ENCODE measurements at regions not wholly inside any gene's neighbourhood (a gene's known extent, or its start where the extent isn't known, plus 50 kb on each side); places are given as distances from the start of the nearest gene placed in this dataset.
"Not testable (repeated sequence)": the region's sequence is repeated elsewhere in the genome, so short reads cannot be mapped to it uniquely, and the experiment has no call there.

DNA sequence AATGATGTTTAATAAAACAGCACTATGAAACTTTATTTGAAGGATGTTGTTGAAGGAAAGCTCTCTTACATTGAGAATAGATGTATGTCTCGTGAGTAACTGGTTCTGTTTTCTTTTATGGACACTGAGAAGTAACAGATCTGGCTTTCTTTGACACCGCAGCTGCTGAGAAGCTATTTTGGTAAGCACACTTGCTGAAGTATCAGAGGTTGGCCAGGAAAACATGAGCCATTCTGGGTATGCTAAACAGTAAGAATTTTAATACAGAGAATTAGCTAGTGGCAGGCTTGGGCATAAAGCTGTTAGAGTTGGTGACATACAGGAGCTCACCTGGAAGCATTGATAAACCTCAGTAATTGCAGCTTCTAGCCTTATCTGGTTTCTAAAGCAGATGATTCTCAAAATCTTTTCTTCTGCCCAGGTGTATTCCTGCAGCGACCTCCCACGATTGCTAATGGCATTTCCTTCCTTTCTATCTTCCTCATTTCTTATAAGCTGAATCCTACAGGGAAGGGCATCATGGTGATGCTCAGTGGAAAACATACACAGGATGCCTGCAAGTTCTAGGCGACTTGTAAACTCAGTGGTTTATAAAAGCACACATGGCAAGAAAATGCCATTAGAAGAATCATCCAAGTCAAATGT, 291.6 kb upstream of the SLC16A7 start:
- DNase-seq (ENCODE audit: insufficient read length, low spot score) (no peak), FAIRE-seq (no peak)
- TF ChIP-seq, protein P1, sequence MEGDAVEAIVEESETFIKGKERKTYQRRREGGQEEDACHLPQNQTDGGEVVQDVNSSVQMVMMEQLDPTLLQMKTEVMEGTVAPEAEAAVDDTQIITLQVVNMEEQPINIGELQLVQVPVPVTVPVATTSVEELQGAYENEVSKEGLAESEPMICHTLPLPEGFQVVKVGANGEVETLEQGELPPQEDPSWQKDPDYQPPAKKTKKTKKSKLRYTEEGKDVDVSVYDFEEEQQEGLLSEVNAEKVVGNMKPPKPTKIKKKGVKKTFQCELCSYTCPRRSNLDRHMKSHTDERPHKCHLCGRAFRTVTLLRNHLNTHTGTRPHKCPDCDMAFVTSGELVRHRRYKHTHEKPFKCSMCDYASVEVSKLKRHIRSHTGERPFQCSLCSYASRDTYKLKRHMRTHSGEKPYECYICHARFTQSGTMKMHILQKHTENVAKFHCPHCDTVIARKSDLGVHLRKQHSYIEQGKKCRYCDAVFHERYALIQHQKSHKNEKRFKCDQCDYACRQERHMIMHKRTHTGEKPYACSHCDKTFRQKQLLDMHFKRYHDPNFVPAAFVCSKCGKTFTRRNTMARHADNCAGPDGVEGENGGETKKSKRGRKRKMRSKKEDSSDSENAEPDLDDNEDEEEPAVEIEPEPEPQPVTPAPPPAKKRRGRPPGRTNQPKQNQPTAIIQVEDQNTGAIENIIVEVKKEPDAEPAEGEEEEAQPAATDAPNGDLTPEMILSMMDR (IDR thresholded peaks at IDR 0.05; ENCODE audit: insufficient read depth, missing control alignments), result no peak

DNA sequence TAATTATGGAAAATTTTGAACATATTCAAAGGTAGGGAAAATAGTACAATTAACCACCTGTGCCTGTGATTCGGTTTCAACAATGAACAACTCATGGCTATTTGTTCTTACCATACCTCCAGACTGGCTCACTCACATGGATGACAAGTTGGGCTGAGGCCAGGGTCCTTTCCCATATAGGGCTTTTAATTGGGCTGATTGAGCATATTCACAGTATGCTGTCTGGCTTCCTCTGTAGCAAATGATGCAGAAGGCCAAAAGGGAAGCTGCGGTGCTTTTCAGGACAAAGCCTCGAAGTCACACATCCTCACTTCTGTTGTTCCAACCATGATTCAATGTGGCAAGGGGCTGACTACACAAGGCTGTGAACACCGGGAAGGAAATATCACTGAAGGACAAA, 297.5 kb upstream of the SLC16A7 start:
- no peak for FAIRE-seq

DNA sequence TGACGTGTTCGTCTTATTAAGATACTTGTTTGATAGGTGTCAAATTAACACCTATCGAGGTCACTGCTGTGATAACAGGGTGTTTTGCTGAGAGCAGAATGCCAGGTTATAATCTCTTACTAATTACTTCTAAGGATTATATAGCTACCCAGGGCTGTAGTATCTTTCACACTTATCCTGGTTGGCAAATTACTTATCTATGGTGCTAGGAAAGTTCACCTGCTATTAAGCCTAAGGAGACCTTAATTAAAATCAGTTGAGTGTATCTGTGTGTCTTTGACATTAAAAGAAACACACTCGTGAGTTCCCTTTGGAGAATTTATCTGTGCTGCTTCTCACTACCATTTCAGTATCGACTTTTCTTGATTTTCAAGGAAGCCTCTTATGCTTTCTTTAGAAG, 301.6 kb upstream of the SLC16A7 start:
- DNase-seq (ENCODE audit: insufficient read length, low spot score) (no peak), FAIRE-seq (no peak)
- TF ChIP-seq, protein P1 (IDR thresholded peaks at IDR 0.05; ENCODE audit: insufficient read depth, missing control alignments), result no peak

More for the DNA sequence above, 297.5 kb upstream of the SLC16A7 start:
- TF ChIP-seq, protein P1 (IDR thresholded peaks at IDR 0.05; ENCODE audit: insufficient read depth, missing control alignments), result no peak
- DNase-seq (ENCODE audit: insufficient read length, low spot score), result no peak

DNA sequence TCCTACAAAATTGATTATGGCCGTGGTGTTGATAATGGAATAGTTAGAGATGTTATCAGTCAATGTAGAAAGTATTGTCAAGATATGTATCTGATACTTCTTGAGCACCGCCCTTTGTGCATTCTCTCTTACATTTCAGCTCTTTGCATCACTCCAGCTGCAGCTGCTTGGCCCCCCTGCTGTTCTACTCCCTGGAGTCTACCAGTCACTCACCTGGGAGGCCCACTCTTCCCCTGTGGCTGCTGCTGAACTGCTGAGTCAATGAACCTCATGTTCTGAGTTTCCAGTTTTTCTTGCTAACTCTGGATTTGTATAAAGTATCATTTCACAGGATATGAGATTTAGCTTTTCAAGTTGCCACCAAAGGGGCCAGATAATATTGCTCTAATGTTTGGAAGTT, 312.8 kb upstream of the SLC16A7 start:
- no peak for FAIRE-seq
- DNase-seq (ENCODE audit: insufficient read length, low spot score), result no peak
- TF ChIP-seq, protein P1 (IDR thresholded peaks at IDR 0.05; ENCODE audit: insufficient read depth, missing control alignments), result no peak

DNA sequence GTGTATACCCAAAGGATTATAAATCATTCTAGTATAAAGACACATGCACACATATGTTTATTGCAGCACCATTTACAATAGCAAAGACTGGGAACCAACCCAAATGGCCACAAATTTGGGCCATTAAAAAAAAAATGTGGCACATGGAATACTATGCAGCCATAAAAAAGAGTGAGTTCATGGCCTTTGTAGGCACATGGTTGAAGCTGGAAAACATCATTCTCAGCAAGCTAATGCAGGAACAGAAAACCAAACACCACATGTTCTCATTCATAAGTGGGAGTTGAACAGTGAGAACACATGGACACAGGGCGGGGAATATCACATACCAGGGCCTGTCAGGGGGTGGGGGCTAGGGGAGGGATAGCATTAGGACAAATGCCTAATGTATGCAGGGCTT, 322.3 kb upstream of the SLC16A7 start:
- FAIRE-seq; DNase-seq (ENCODE audit: insufficient read length, low spot score): not testable (repeated sequence)

DNA sequence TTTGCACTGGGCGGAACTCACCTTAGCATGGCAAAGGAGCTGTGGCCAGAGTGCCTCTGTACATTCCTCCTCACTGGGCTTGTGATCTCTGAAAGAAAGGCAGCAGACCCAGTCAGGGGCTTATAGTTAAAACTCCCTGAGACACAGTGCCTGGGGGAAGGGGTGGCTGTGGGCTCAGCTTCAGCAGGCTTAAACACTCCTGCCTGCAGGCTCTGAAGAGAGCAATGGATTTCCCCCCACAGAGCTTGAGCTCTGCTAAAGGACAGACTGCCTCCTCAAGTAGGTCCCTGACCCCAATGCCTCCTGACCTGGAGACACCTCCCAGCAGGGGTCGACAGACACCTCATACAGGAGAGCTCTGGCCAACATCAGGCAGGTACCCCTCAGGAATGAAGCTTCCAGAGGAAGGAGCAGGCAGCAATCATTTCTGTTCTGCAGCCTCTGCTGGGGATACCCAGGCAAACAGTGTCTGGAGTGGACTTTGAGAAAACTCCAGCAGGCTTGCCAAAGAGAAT, 327.5 kb upstream of the SLC16A7 start:
- DNase-seq (ENCODE audit: insufficient read length, low spot score), result no peak
- no peak for FAIRE-seq
- TF ChIP-seq, protein P1 (IDR thresholded peaks at IDR 0.05; ENCODE audit: insufficient read depth, missing control alignments), result no peak

DNA sequence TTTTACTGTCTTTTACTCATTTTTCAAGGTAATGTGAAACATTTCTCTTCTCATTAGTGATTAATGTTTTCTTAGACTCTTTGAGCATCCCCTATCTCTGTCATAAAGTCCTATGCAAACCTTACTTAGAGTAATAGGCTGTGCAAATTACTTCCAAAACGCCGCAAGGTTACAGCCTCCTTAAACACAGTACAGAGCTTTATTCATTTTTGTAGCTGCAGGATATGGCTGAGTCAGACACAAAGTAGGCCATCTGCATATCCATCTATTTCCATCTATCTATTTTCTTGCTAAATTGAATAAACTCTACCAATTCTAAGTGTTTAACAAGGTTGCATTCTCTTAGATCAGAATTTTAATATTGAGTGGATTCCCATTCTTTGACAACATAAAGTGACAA, 335.6 kb upstream of the SLC16A7 start:
- TF ChIP-seq, protein P1 (IDR thresholded peaks at IDR 0.05; ENCODE audit: insufficient read depth, missing control alignments), result no peak
- no peak for FAIRE-seq
- DNase-seq (ENCODE audit: insufficient read length, low spot score), result no peak
